T1000 (cell line): ENCODE measurements at regions not wholly inside any gene's neighbourhood (a gene's known extent, or its start where the extent isn't known, plus 50 kb on each side); places are given as distances from the start of the nearest gene placed in this dataset.
"Not testable (repeated sequence)": the region's sequence is repeated elsewhere in the genome, so short reads cannot be mapped to it uniquely, and the experiment has no call there.

Experiments used
- DNase-seq: peaks from one replicate; lab custom pipeline; 2025; ENCODE audit warnings: mixed read lengths; lab: John Stamatoyannopoulos, UW

DNA sequence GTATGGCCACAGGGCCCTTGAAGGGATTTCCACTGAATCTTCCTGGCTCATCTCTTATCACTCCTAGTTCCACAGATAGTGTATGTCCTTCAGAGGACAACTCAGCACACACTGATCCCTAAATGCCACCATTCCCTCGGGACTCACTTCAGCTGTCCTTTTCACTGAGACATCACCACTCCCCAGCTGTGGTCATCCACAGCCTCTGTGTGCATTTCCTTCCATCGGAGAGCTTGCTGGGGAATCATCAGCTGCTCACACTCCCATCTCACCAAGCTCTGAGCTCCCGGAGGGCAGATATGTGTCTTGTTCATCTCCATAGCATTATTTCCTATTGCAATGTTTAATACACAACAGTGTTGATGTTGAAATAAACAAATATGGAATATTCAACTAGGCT, 759.5 kb downstream of the RNF144A start:
- no peak for DNase-seq

DNA sequence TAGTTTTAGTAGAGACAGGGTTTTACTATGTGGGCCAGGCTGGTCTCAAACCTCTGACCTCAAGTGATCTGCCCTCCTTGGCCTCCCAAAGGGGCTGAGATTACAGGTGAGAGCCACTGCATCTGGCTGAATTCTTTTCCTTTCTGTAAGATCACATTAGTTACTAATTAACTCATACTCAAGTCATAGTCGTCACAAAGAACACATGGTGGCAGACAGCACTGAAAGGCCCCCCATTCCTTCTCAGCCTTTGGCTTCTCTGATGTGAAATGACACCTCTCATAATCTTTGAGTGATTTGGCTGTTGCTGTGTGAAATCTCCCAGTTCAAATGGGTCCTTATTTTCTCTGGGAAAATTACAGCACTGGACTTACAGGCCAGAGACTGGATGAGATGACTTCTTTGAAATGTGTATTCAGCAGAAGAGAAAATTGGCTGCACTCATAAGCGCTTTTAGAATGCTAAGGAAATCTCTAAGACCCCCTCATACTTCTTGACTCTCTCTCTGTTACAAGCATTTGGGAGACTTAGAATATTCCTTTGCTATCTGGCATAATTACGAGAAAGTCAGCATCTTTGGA, 764.8 kb downstream of the RNF144A start:
- no peak for DNase-seq

GRCh38 chr2:7683196-7683595, 766.0 kb downstream of the RNF144A start:
- no peak for DNase-seq

- no peak for DNase-seq
Observed at GRCh38 chr2:7683708-7684107, 766.5 kb downstream of the RNF144A start.

DNA sequence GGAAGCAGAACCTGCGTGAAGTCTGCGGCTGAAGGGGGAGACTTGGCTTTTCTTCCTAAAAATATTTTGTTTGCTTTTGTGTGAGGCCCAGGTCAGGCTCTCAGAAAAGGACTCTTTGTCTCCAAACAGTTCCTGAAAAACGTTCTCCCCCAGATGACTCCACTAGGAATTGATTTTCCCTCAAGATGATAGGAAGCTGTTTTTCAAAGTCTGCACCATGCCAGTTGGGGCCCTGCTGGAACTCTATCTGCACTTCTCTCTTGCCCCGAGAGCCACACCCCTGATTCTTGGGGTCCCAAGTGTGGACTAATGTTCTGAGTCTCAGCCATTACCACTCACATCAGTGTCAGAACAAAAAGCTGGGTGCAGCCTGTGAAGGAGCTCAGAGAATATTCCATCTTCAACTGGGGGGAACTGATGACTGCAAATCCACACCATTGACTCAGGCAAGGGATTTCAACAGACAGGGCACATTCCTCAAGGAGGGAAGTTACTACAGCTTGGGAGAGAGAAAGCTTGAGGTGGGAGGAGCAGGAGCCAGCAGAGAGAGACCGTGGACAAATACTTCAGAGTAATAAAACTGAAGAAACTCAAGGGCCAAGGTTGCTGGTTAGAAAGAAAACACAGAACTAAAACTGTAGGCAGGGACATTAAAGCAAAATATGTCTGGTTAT, 768.3 kb downstream of the RNF144A start:
- peak; percentile 11 for DNase-seq

DNA sequence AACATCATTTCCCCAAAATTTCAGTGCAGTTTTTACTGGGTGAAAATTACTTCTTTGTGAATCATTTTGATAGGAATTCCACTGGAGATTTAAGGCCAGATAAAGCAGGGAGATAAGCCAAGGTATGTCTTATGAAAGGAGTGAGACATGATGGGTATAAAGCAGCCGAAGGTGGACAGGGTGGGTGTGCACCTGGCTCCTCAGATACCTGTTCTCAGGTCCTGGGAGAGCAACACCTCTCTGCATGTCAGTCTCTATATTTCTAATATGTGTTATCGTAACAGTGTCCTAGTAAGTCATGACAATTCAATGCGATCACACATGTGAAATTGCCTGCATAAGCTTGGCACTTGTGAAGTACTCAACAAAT, 768.8 kb downstream of the RNF144A start:
- DNase-seq = no peak

- DNase-seq = no peak
Observed at GRCh38 chr2:7691961-7692656, 774.9 kb downstream of the RNF144A start.

DNA sequence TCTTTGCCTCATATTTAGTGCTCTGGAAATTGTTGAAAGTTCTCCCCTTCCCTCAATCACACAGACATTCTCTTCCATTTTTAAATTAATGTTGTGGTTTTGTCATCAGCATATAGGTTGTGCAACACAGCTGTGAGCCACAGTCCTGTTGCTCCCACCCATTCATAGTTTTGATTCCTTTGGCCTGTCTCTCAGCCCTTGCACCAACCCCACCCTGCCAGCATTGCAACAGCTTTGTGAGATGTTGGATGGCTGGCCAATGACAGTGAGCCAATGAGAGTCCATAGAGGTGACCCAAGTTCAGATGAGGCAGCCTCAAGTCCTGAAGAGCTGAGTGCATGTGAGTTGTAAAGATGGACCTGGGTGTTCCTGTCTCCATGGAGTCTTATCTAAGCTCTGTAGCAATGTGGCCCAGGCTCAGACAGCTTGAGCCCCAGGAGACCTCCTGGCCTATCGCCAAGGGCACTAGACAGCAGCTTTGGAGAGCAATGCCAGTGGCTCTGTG, 775.5 kb downstream of the RNF144A start:
- peak; percentile 43 for DNase-seq

DNA sequence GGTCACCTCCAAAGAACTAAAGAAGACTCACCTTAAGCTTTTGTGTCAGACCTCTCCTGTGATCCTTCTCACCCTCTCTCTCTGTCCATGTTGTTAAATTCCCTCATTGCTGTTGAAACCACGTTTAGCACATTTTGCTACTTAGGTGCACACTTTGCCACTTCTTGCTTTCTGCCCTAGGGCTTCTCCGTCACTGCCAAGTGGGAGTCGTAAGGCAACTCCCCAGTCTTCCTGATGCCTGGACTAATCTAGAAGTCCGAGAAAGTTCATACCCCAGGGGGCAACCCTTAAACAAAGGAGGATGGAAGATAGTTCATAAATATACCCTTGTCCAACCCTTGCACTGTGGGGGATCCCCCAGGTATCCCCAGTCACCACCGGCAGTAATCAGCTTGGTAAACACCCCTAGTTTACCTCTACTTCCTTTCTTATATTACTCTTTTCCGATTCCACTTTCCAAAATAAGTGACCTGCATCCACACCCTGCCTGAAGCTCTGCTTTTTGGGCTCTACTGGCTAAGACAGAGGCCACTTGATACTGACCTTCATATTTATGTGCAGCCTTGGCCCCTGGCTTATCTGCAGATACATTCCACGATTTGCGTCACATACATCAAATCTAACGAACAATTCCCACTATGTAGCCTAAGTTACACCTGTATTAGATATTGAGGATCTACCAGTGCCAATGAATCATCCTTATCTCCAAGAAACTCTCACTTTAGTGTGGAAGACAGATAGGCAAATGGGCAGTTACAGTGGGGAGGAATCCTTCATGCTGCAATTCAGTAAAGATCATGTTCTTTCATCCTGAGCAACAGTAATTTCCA, 776.2 kb downstream of the RNF144A start:
- DNase-seq = no peak

DNA sequence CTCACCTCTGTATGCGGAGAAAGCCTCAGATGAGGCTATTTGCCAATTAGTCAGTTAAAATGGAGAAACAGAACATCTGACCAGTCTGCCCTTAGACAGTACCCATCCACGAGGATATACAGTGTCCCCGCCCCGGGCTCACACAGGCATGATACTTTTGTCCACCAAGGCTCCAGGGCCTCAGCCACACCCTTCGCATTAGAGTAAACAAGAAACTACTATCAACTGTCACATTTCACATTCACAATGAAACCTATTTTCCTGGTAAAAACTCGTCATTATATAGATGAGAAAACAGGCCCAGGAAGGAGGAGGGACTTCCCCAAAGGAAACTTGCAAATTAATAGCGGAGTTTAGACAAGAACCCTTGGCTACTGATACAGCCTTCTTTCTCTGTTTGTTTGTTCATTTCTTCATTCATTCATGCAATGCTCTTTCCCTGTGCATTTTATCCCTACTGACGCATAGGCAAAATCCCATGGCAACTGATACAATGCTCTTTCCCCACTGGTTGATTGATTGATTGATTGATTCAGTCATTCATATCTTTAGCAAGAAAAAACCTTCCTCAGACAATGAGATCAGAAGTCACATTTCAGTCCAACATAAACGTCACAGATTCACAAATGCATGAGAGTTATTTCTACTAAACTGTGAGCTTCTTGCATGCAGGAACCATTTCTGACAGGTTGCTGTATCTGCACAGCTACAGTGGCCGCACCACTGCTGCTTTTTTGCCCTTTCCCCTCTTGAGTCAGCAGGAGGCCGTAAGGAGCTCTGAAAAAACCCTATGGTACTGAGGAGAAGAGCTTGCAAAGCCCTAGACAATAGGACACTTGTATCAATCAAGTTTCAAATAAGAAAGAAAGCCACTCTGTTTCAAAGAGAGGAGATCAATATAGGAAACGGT, 777.1 kb downstream of the RNF144A start:
- no peak for DNase-seq

DNA sequence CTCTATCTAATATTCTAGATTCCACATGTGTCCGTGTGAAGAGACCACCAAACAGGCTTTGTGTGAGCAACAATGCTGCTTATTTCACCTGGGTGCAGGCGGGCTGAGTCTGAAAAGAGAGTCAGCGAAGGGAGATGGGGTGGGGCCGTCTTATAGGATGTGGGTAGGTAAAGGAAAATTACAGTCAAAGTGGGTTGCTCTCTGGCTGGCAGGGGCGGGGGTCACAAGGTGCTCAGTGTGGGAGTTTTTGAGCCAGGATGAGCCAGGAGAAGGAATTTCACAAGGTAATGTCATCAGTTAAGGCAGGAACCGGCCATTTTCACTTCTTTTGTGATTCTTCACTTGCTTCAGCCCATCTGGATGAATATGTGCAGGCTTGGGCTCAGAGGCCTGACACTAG, 779.3 kb downstream of the RNF144A start:
- not testable (repeated sequence) for DNase-seq

DNA sequence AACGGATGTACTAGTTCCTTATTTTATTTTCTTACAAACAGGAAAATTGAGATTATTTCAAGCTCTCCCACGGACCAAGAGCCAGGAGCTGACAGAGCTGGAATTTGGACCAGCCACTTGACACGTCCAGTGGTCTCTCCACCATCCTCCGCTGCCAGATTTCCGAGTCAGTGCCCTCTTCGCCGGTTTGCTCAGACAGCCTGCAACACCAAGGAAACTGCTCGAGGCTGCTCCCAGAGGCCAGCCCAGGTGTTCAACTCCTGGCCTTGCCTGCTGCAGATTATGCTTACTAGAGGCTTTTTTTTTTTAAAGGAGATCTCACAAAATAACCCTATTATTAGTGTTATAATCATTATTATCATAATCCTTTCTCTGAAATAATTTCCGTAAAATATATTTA, 779.8 kb downstream of the RNF144A start:
- DNase-seq = no peak

DNA sequence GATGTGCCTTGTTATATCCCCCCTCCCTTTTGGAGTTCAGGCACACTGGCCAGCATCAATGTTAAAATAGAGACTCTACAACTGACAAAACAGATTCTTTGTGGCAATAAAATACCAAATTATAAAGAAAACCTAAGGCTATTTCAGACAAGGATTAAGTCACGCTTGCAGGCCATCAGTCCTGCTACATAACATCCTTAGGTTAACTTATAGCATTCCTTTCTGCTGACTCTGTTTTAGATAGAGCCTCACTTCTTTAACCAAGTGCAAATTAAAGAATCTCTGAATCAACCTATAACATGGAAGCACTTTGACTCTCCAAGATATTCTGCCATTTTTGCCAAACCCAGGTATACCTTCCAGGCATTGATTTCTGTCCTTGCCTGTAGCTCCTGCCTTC, 784.6 kb downstream of the RNF144A start:
- DNase-seq = no peak

GRCh38 chr2:7703048-7703447, 785.8 kb downstream of the RNF144A start:
- DNase-seq = no peak

DNA sequence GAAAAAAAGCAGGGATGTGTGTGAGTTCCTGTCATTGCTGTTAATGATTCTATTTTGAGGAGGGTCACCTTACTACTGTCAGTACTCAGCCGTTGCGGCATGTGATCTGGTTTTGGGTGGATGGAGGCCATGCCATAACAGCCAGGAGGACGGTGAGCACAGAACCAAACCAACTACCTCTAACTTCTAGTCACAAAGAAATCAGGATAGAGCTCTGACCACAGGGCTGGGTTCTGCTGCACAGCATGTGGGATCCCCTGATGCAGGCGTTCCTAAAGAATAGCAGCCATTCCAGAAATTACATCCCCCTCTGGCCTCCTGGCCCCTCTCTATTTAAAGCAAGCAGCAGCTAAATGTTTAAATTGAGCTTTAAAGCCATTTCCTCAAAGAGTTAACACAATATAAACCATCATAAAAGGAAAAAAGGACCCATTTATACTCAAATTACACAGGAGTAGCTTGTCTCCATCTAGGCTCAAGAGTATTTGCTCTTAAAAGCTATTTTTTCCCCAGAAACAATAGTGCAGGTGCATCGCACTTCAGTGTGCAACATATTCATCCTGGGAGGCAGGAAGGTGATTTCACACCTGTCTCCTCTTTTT, 786.4 kb downstream of the RNF144A start:
- no peak for DNase-seq

DNA sequence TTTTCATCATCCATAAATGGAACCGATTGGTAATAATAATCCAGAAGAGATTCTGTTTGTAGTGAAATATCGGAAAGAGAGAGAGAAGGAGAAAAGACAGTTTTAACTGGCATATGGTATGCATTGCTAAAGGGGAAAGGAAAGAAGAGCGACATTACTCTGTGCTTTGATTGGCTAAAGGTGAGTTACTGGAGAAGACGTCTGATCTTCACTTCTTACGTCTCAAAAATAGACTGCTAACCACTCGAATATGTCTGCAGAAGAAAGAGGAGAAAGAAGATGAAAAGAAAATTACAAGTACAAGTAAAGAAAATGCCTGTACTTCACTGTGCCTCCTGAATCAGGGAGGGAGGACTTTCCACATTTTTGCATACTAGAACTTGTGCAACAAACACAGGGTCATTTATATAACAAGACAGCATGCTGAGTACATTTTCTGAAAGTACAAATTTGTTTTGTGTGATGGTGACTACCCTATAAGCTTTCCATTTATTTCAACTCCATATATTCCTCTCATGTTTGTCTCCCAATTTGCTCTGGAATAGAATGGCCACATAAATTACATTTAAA, 787.2 kb downstream of the RNF144A start:
- no peak for DNase-seq

DNA sequence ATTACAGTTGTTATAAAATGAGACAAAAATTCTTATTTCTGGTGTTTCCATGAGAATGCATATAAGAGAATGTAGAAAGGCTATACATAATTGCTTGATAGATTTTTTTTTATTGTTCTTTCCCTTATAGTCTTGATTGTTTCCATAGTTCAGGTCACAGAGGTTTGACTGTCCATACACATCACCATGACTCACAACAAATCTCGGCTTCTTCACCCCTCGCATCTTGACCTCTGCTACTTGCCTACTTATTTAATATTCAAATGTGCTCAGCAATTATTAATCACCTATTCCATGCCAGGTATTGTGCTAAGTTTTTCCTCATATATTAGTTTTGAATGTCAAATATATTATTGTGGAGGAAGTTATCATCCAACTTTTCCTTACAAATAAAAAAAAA, 789.6 kb downstream of the RNF144A start:
- DNase-seq = no peak

GRCh38 chr2:7707723-7708122, 790.5 kb downstream of the RNF144A start:
- DNase-seq = peak; percentile 55

GRCh38 chr2:7709907-7710306, 792.7 kb downstream of the RNF144A start:
- DNase-seq = no peak

DNA sequence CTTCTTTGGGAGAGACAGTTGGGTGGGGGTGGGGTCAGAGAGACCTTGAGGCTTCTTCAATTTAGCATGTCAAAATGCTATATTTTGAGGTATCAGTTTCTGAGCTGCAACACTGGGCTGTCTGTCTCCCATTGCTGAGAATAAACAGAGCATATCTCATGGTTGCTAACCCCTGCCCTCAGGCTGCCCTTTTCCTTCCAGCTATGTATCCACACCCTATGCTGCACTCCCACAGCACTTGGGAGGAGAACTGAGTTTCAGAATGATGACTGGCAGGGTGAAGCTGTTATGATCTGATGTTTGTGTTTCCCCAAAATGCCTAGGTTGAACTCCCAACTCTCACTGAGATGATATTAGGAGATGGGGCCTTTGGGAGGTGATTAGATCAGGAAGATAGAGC, 794.0 kb downstream of the RNF144A start:
- DNase-seq = no peak

- no peak for DNase-seq
Observed at GRCh38 chr2:7719876-7720275, 802.7 kb downstream of the RNF144A start.
